ENCODE measurements at regions not wholly inside any gene's neighbourhood (a gene's known extent, or its start where the extent isn't known, plus 50 kb on each side); places are given as distances from the start of the nearest gene placed in this dataset.
"Not testable (repeated sequence)": the region's sequence is repeated elsewhere in the genome, so short reads cannot be mapped to it uniquely, and the experiment has no call there.

DNA sequence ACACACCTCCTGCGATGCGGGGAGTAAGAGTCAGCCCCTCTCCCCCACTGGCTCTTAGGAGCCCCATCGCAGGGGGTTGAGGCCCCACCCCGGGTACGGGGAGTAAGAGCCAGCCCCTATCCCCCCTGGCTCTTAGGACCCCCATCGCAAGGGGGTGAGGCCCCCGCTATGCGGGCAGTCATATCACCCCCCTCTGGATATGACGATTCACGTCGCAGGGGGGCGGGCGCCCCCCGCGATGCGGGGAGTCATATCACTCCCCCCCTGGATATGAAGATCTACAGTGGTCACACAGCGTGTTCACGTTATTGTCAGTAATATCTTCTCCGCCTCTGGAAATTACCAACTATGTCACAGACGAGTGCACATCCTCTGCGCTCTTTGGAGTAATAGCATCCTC, 61.1 kb downstream of the DEFB131A start:
- peak; percentile 73 for DNase-seq (ENCODE audit: extremely low spot score, unreplicated experiment)
- not testable (repeated sequence) for H3K27me3 Mint-ChIP-seq (ENCODE audit: unreplicated experiment); H3K27ac Mint-ChIP-seq (ENCODE audit: unreplicated experiment); H3K4me1 Mint-ChIP-seq (ENCODE audit: unreplicated experiment); H3K9me3 Mint-ChIP-seq (ENCODE audit: unreplicated experiment); H3K36me3 Mint-ChIP-seq (ENCODE audit: unreplicated experiment); H3K4me3 Mint-ChIP-seq (ENCODE audit: unreplicated experiment)

DNA sequence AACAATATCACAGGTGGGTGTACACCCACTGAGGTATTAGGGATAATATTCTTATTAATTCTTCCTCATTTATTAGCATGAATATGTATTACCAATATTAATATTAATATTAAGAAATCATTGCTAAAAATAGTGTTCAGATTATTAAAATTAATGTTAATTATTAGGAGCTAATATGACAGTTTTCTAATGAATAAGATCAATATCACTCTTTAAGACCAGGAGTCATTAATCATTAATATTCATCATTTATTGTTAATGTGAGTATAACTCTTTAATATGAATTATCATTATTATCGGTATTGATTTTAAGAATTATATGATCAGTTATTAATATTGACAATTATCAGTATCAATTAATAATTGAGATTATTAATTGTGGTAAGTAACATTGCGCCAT, 62.5 kb downstream of the DEFB131A start:
- not testable (repeated sequence) for H3K9me3 Mint-ChIP-seq (ENCODE audit: unreplicated experiment); H3K36me3 Mint-ChIP-seq (ENCODE audit: unreplicated experiment); H3K27ac Mint-ChIP-seq (ENCODE audit: unreplicated experiment); H3K4me3 Mint-ChIP-seq (ENCODE audit: unreplicated experiment); H3K27me3 Mint-ChIP-seq (ENCODE audit: unreplicated experiment); DNase-seq (ENCODE audit: extremely low spot score, unreplicated experiment); H3K4me1 Mint-ChIP-seq (ENCODE audit: unreplicated experiment)

DNA sequence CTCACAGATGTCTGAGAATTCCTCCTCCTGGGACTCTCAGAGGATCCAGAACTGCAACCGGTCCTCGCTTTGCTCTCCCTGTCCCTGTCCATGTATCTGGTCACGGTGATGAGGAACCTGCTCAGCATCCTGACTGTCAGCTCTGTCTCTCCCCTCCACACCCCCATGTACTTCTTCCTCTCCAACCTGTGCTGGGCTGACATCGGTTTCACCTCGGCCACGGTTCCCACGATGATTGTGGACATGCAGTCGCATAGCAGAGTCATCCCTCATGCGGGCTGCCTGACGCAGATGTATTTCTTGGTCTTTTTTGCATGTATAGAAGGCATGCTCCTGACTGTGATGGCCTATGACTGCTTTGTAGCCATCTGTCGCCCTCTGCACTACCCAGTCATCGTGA, 68.7 kb downstream of the DEFB131A start:
- not testable (repeated sequence) for H3K27ac Mint-ChIP-seq (ENCODE audit: unreplicated experiment); H3K36me3 Mint-ChIP-seq (ENCODE audit: unreplicated experiment); H3K27me3 Mint-ChIP-seq (ENCODE audit: unreplicated experiment); H3K4me3 Mint-ChIP-seq (ENCODE audit: unreplicated experiment); DNase-seq (ENCODE audit: extremely low spot score, unreplicated experiment); H3K9me3 Mint-ChIP-seq (ENCODE audit: unreplicated experiment); H3K4me1 Mint-ChIP-seq (ENCODE audit: unreplicated experiment)

- not testable (repeated sequence) for H3K27ac Mint-ChIP-seq (ENCODE audit: unreplicated experiment); H3K27me3 Mint-ChIP-seq (ENCODE audit: unreplicated experiment); DNase-seq (ENCODE audit: extremely low spot score, unreplicated experiment); H3K4me3 Mint-ChIP-seq (ENCODE audit: unreplicated experiment); H3K36me3 Mint-ChIP-seq (ENCODE audit: unreplicated experiment); H3K4me1 Mint-ChIP-seq (ENCODE audit: unreplicated experiment)
- H3K9me3 Mint-ChIP-seq (ENCODE audit: unreplicated experiment): peaks cover 16% of the 10 kb centered on the region
These were observed 75.4 kb downstream of the DEFB131A start for GRCh38 chr4:9519631-9520030.

DNA sequence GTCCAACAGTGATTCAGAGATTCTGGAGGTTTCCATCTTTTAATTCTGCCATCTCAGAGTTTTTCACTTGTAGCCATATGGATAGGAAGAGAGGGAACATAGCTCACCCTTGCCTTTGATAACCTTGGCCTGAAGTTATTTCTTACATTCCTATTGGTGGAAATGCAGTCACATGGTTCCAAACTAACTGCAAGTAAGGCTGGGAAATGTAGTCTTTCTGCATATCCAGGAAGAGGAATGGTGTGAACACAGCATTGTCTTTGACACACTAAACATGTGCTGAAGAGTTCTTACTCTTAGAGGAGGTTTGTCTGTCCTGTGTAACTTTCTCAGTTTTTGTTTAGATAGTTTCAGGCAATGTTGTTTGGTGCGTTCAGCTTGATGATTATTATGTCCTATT, 78.7 kb downstream of the DEFB131A start:
- H3K4me1 Mint-ChIP-seq (ENCODE audit: unreplicated experiment); H3K36me3 Mint-ChIP-seq (ENCODE audit: unreplicated experiment): not testable (repeated sequence)

DNA sequence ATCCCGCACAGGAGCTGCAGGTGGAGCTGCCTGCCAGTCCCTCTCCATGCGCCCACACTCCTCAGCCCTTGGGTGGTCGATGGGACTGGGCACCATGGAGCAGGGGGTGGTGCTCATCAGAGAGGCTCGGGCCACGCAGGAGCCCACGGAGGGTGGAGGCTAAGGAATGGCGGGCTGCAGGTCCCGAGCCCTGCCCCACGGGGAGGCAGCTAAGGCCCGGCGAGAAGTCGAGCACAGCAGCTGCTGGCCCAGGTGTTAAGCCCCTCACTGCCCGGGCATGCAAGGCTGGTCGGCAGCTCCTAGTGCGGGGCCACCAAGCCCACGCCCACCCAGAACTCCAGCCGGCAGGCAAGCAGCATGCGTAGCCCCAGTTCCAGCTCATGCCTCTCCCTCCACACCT, 80.2 kb downstream of the DEFB131A start:
- not testable (repeated sequence) for H3K4me1 Mint-ChIP-seq (ENCODE audit: unreplicated experiment); H3K36me3 Mint-ChIP-seq (ENCODE audit: unreplicated experiment); H3K4me3 Mint-ChIP-seq (ENCODE audit: unreplicated experiment); DNase-seq (ENCODE audit: extremely low spot score, unreplicated experiment); H3K9me3 Mint-ChIP-seq (ENCODE audit: unreplicated experiment); H3K27me3 Mint-ChIP-seq (ENCODE audit: unreplicated experiment); H3K27ac Mint-ChIP-seq (ENCODE audit: unreplicated experiment)

More for the DNA sequence above, 78.7 kb downstream of the DEFB131A start:
- not testable (repeated sequence) for H3K9me3 Mint-ChIP-seq (ENCODE audit: unreplicated experiment); DNase-seq (ENCODE audit: extremely low spot score, unreplicated experiment); H3K27ac Mint-ChIP-seq (ENCODE audit: unreplicated experiment); H3K27me3 Mint-ChIP-seq (ENCODE audit: unreplicated experiment); H3K4me3 Mint-ChIP-seq (ENCODE audit: unreplicated experiment)

DNA sequence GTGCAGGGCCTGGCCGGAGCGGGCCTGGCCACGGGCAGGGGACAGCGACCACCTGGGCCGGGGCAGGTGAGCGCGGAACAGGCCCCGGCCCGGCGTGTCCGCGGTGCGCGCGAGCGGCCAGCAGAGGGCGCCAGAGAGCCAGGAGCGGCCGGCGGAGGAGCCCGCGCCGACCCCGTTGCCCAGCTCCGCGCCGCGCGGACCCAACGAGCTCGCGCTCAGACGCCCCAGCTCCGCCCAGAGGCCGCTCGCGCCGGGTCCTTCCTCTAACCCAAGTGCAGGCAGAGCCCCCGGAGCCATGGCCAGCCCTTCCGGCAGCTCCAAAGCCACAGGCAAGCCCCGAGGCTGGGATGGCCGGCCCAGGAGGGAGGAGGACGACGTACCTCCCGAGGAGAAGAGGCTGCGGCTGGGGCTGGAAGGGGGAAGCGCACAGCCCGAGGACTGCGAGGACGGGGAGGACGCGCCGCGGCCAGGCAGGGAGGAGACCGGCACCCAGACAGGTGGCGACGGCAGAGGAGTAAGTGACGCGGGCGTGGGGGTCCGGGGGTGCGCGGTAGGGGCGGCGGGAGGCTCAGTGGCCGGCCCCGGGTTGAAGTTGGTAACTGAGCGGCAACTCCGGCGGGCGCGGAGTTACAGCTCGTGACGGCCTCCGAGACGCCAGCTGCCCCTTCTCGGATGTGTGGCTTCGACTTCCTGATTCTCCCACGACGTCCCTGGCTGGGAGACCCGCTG, 88.1 kb downstream of the DEFB131A start:
- H3K36me3 Mint-ChIP-seq (ENCODE audit: unreplicated experiment); H3K27ac Mint-ChIP-seq (ENCODE audit: unreplicated experiment); H3K9me3 Mint-ChIP-seq (ENCODE audit: unreplicated experiment); H3K4me1 Mint-ChIP-seq (ENCODE audit: unreplicated experiment): not testable (repeated sequence)
- Mint-ChIP-seq H3K27me3 (ENCODE audit: unreplicated experiment) (peaks cover 10% of the 10 kb centered on the region), H3K4me3 (ENCODE audit: unreplicated experiment) (peak overlapping the region; percentile 66)
- TF ChIP-seq, protein P1, sequence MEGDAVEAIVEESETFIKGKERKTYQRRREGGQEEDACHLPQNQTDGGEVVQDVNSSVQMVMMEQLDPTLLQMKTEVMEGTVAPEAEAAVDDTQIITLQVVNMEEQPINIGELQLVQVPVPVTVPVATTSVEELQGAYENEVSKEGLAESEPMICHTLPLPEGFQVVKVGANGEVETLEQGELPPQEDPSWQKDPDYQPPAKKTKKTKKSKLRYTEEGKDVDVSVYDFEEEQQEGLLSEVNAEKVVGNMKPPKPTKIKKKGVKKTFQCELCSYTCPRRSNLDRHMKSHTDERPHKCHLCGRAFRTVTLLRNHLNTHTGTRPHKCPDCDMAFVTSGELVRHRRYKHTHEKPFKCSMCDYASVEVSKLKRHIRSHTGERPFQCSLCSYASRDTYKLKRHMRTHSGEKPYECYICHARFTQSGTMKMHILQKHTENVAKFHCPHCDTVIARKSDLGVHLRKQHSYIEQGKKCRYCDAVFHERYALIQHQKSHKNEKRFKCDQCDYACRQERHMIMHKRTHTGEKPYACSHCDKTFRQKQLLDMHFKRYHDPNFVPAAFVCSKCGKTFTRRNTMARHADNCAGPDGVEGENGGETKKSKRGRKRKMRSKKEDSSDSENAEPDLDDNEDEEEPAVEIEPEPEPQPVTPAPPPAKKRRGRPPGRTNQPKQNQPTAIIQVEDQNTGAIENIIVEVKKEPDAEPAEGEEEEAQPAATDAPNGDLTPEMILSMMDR (IDR thresholded peaks at IDR 0.05): peak; percentile 87
- DNase-seq (ENCODE audit: extremely low spot score, unreplicated experiment): peak; percentile 90

- H3K4me1 Mint-ChIP-seq (ENCODE audit: unreplicated experiment): not testable (repeated sequence)
These were observed 88.6 kb downstream of the DEFB131A start for GRCh38 chr4:9532863-9533192.

DNA sequence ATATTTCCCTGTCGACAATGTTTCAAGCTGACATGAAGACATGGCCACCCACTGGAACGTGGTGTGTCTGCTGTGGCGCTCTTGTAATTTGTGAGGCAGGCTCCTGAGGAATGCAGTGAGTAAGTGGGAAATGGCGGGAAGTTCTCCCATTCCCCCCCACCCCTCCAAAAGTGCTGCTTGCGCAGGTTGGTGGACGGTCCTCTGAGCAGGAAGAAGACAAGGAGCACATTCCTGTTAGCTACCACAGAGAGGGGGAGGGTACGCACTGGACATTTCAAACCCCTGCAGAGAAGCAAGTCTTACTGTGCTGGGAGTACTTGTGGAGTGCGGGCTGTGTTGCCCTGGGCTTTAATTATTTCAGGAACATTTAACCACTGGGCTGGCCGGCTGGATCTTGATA, 92.9 kb downstream of the DEFB131A start:
- not testable (repeated sequence) for H3K36me3 Mint-ChIP-seq (ENCODE audit: unreplicated experiment); H3K4me3 Mint-ChIP-seq (ENCODE audit: unreplicated experiment)

More at GRCh38 chr4:9532863-9533192, 88.6 kb downstream of the DEFB131A start:
- not testable (repeated sequence) for H3K9me3 Mint-ChIP-seq (ENCODE audit: unreplicated experiment); H3K36me3 Mint-ChIP-seq (ENCODE audit: unreplicated experiment); H3K27ac Mint-ChIP-seq (ENCODE audit: unreplicated experiment); DNase-seq (ENCODE audit: extremely low spot score, unreplicated experiment)
- peak overlapping the region; percentile 66 for H3K4me3 Mint-ChIP-seq (ENCODE audit: unreplicated experiment)
- H3K27me3 Mint-ChIP-seq (ENCODE audit: unreplicated experiment): peaks cover 10% of the 10 kb centered on the region

DNA sequence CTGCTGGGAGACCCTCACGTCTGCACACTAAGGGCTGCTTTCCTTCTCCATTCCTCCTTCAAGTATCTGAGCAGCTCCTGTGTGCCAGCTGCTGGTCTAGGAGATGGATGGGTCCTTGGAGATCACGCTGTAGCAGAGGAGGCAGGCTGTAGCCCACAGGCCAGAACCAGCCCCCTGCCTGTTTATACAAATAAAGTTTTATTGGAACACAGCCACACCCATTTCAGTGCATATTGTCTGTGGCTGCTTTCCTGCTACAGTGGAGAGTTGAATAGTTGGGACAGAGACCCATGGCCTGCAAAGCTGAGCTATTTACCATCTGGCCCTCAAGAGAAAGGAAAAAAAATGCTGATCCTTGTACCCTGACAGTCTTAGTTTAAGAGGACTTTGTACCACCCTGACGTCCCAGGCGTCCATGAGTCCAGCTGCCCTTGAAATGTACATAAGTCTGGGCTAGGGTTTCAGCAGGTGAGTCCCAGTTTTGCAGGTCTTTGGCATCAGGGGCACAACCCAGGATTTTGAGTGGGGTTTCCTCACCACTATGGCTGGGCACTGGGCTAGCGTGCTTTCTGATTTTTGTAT, 95.8 kb downstream of the DEFB131A start:
- DNase-seq (ENCODE audit: extremely low spot score, unreplicated experiment); H3K27ac Mint-ChIP-seq (ENCODE audit: unreplicated experiment): not testable (repeated sequence)

More for the DNA sequence above, 92.9 kb downstream of the DEFB131A start:
- DNase-seq (ENCODE audit: extremely low spot score, unreplicated experiment); H3K4me1 Mint-ChIP-seq (ENCODE audit: unreplicated experiment); H3K27me3 Mint-ChIP-seq (ENCODE audit: unreplicated experiment); H3K9me3 Mint-ChIP-seq (ENCODE audit: unreplicated experiment); H3K27ac Mint-ChIP-seq (ENCODE audit: unreplicated experiment): not testable (repeated sequence)

GRCh38 chr4:9541388-9541915, 97.2 kb downstream of the DEFB131A start:
- not testable (repeated sequence) for H3K27ac Mint-ChIP-seq (ENCODE audit: unreplicated experiment); H3K9me3 Mint-ChIP-seq (ENCODE audit: unreplicated experiment); H3K4me3 Mint-ChIP-seq (ENCODE audit: unreplicated experiment); H3K36me3 Mint-ChIP-seq (ENCODE audit: unreplicated experiment); DNase-seq (ENCODE audit: extremely low spot score, unreplicated experiment); H3K4me1 Mint-ChIP-seq (ENCODE audit: unreplicated experiment); H3K27me3 Mint-ChIP-seq (ENCODE audit: unreplicated experiment)

More for the DNA sequence above, 95.8 kb downstream of the DEFB131A start:
- not testable (repeated sequence) for H3K4me1 Mint-ChIP-seq (ENCODE audit: unreplicated experiment); H3K27me3 Mint-ChIP-seq (ENCODE audit: unreplicated experiment); H3K4me3 Mint-ChIP-seq (ENCODE audit: unreplicated experiment); H3K9me3 Mint-ChIP-seq (ENCODE audit: unreplicated experiment); H3K36me3 Mint-ChIP-seq (ENCODE audit: unreplicated experiment)

Measured in osteocyte (in vitro differentiated cells).